ENCODE measurements at regions not wholly inside any gene's neighbourhood (a gene's known extent, or its start where the extent isn't known, plus 50 kb on each side); places are given as distances from the start of the nearest gene placed in this dataset.

- ChIA-PET POLR2A (ENCODE audit: unreplicated experiment) (no interaction called here), CTCF (interaction anchor here (0.6 kb wide), 2 partner anchors 924 to 1305 kb away, joined by 3 to 4 read pairs; no protein-coding TSS in a partner anchor)
- in situ Hi-C loops (cut with MboI; ENCODE audit: low sequenced_read_pairs) = no loop called here
- H3K9ac ChIP-seq (ENCODE audit: low read depth, low read length) = no peak overlapping the region
- no peaks in the 10 kb centered on the region for H3K9me1 ChIP-seq (ENCODE audit: insufficient read depth, low read length)
- peaks cover 4% of the 10 kb centered on the region for H3K9me3 ChIP-seq (ENCODE audit: control insufficient read depth, insufficient read depth, low read length)
- 40% methylated on average over 2 of the region's 6 CpGs; no CpG with 5 or more reads in 1 of the 2 experiments for WGBS, 2 experiments (ENCODE audit: extremely low coverage in 2 of 2, insufficient read length in 1 of 2)
- ATAC-seq (ENCODE audit: low read depth) (no peak), DNase-seq (no peak)
- H2BK5ac ChIP-seq (ENCODE audit: low read depth, low read length, poor library complexity, severe bottlenecking) = no peak overlapping the region
- H2BK20ac ChIP-seq (ENCODE audit: low read depth, low read length) = no peak overlapping the region
- H3K36me3 ChIP-seq (ENCODE audit: control insufficient read depth, insufficient read depth, low read length) = no peaks in the 10 kb centered on the region
- H4K91ac ChIP-seq (ENCODE audit: insufficient read depth, low read depth, low read length) = no peak overlapping the region
- dilution Hi-C loops (cut with HindIII; ENCODE audit: low sequenced_read_pairs, unreplicated experiment) = no loop called here
- H2BK120ac ChIP-seq (ENCODE audit: low read depth, low read length) = no peak overlapping the region
- no TSS peak for BruUV-seq (replicated peaks)
- no peak overlapping the region for H2BK15ac ChIP-seq (ENCODE audit: low read depth, low read length)
- H3K79me1 ChIP-seq (ENCODE audit: low read depth in 1 of 2, low read length in 2 of 2) = no peaks in the 10 kb centered on the region
- no peak overlapping the region for H3K23ac ChIP-seq (ENCODE audit: low read depth, low read length)
- no peaks in the 10 kb centered on the region for H3K4me1 ChIP-seq (ENCODE audit: control insufficient read depth, insufficient read depth, low read length)
- H3K4me3 ChIP-seq (ENCODE audit: insufficient read depth, low read depth, low read length) = no peak overlapping the region
- no peak overlapping the region for H2AK5ac ChIP-seq (ENCODE audit: low read depth, low read length)
- no peak overlapping the region for H3K56ac ChIP-seq (ENCODE audit: extremely low read depth, insufficient read depth, low read length)
- no peak overlapping the region for H4K8ac ChIP-seq (ENCODE audit: low read depth in 2 of 2, low read length in 2 of 2)
- no peak overlapping the region for H4K5ac ChIP-seq (ENCODE audit: low read depth, low read length)
- H2AK9ac ChIP-seq (replicated peaks; ENCODE audit: low read depth, low read length, poor library complexity) = no peak overlapping the region
- H3K27me3 ChIP-seq (ENCODE audit: control insufficient read depth, insufficient read depth, low read length) = no peaks in the 10 kb centered on the region
- no peak overlapping the region for H3K14ac ChIP-seq (replicated peaks; ENCODE audit: low read depth, low read length)
- TF ChIP-seq RCOR1 (IDR thresholded peaks at IDR 0.05; ENCODE audit: insufficient replicate concordance, low read length) (no peak), RAD21 (IDR thresholded peaks at IDR 0.05; ENCODE audit: low read length) (no peak), USF2 (IDR thresholded peaks at IDR 0.05; ENCODE audit: low read depth, low read length) (no peak), FOS (IDR thresholded peaks at IDR 0.05; ENCODE audit: low read depth, low read length) (no peak)
- H2AFZ ChIP-seq (replicated peaks; ENCODE audit: low read length, poor library complexity) = no peak overlapping the region
- H3K4ac ChIP-seq (ENCODE audit: low read depth, low read length) = no peak overlapping the region
- intact Hi-C loops (cut with micrococcal nuclease) = no loop called here
- no peak overlapping the region for H3K18ac ChIP-seq (ENCODE audit: low read depth, low read length)
- no peak overlapping the region for H3K4me2 ChIP-seq (ENCODE audit: low read depth, low read length)
- no peaks in the 10 kb centered on the region for H4K20me1 ChIP-seq (ENCODE audit: insufficient read depth, low read length)
- H3K27ac ChIP-seq (ENCODE audit: insufficient read depth, low read length) = no peak overlapping the region
These were observed 447.8 kb upstream of the TOM1L1 start for GRCh38 chr17:54452666-54453348.

Data from IMR-90 (cell line).